Ishikawa (cell line): ENCODE measurements at regions not wholly inside any gene's neighbourhood (a gene's known extent, or its start where the extent isn't known, plus 50 kb on each side); places are given as distances from the start of the nearest gene placed in this dataset.

Experiments used
- FOXM1 ChIP-seq: IDR thresholded peaks from 2 replicates; pipeline ENCODE4 v1.6.1; 2012; ENCODE audit warnings: low read depth, borderline replicate concordance
- RAD21 ChIP-seq: IDR thresholded peaks from 2 replicates; pipeline ENCODE4 v1.6.1; 2012; ENCODE audit warnings: low read depth
- TAF1 ChIP-seq: IDR thresholded peaks from 2 replicates; pipeline ENCODE4 v1.6.1; 2012; ENCODE audit warnings: low read depth, mild to moderate bottlenecking

- TF ChIP-seq RAD21 = no peak
- no peak for TF ChIP-seq TAF1
- no peak for TF ChIP-seq FOXM1
These were observed 163.5 kb upstream of the NFIA start for GRCh38 chr1:60918867-60919266.
